Lower leg skin (tissue), 4 donors: ENCODE measurements at regions not wholly inside any gene's neighbourhood (a gene's known extent, or its start where the extent isn't known, plus 50 kb on each side); places are given as distances from the start of the nearest gene placed in this dataset.
A peak's percentile ranks its signal among the peaks of the same experiment; 100 is the strongest.

Experiments used
- DNase-seq, 2 donors: peaks; one replicate each; pipeline ENCODE4 v3.0.0-alpha.2; 2019; ENCODE audit warnings: low spot score in 2 of 2
- H3K4me3 ChIP-seq: fragments of 200-600 bp; sonication (generic); 2 replicates; pipeline ENCODE4 v1.5.1; 2017; ENCODE audit warnings: mild to moderate bottlenecking, low read depth; ENCODE audit not compliant: poor library complexity, severe bottlenecking
- POLR2A ChIP-seq, 2 donors: fragments of 450-650 bp; IDR thresholded peaks; one replicate each; pipeline ENCODE4 v1.6.1; 2016 to 2017; ENCODE audit warnings: antibody characterized with exemption in 2 of 2, mild to moderate bottlenecking in 1 of 2, moderate library complexity in 1 of 2
- WGBS, 2 donors: methylation state at CpG; one replicate each; pipeline ENCODE4 v1.1.5; 2018; 5-methylcytosine and 5-hydroxymethylcytosine counted together
- intact Hi-C: fragments of 100-400 bp; cut with DNase I; formaldehyde crosslinking; loops from one replicate; pipeline ENCODE4 v1.15.0; 2023; ENCODE audit warnings: low total_unique reads
- TF ChIP-seq, protein P1 (sequence below), 3 donors: fragments of 450-650 bp; IDR thresholded peaks; one replicate each; pipeline ENCODE4 v1.5.1; 2016; ENCODE audit warnings: antibody characterized with exemption in 3 of 3, mild to moderate bottlenecking in 3 of 3, moderate library complexity in 2 of 3

GRCh38 chr6:169328112-169328801, 74.6 kb upstream of the THBS2 start:
- intact Hi-C loops, result no loop called here
- H3K4me3 ChIP-seq, result no peak overlapping the region
- peak in 1 of 2 donors; percentile 49 for DNase-seq
- TF ChIP-seq, protein P1, sequence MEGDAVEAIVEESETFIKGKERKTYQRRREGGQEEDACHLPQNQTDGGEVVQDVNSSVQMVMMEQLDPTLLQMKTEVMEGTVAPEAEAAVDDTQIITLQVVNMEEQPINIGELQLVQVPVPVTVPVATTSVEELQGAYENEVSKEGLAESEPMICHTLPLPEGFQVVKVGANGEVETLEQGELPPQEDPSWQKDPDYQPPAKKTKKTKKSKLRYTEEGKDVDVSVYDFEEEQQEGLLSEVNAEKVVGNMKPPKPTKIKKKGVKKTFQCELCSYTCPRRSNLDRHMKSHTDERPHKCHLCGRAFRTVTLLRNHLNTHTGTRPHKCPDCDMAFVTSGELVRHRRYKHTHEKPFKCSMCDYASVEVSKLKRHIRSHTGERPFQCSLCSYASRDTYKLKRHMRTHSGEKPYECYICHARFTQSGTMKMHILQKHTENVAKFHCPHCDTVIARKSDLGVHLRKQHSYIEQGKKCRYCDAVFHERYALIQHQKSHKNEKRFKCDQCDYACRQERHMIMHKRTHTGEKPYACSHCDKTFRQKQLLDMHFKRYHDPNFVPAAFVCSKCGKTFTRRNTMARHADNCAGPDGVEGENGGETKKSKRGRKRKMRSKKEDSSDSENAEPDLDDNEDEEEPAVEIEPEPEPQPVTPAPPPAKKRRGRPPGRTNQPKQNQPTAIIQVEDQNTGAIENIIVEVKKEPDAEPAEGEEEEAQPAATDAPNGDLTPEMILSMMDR (IDR thresholded peaks at IDR 0.05), result no peak
- no peak for TF ChIP-seq POLR2A (IDR thresholded peaks at IDR 0.05)
- 50 to 58% methylated on average over 5 of the region's 5 CpGs for WGBS, 2 donors

- peak in 1 of 2 donors; percentile 79 for DNase-seq
- no peak overlapping the region for H3K4me3 ChIP-seq
- 84 to 87% methylated on average over 27 of the region's 27 CpGs for WGBS, 2 donors
- intact Hi-C loops, result no loop called here
- TF ChIP-seq, protein P1 (IDR thresholded peaks at IDR 0.05), result no peak
- TF ChIP-seq POLR2A (IDR thresholded peaks at IDR 0.05), result no peak
Measured at GRCh38 chr6:169326067-169326799, 72.6 kb upstream of the THBS2 start.

DNA sequence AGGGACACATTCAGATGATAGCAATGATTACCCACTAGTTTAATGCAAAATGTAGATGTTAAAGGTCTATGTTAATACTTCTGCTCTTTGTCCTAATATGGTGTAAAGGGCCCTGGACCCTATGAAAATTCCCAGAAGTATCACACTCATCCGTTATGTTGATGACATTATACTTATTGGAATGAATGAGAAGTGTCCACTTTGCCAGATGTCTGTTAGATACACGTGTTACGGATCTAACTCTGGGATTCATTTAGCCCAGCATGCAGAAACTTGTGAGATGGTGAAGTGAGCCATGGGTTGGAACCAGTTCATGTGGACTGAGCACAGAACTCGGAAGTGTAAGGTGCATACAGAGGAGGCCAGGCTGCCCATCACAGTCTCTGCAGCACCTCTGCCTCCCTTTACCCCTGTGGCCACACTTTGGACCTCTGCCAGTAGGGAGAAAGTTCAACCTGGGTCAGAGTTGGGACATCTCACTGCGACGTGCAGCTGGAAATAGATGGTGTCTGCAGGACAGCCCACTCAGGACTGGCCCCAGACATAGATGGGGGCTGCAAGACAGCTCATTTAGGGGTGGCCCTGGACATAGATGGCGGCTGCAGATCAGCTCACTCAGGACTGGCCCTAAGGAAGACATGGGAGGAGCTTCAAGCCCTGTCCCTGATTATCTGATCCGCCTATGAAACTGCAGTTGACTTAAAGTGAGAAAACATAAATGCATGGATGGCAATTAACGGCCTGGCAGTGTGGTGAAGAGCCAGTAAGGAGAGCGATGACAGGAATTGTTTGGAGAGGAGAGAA, 71.2 kb upstream of the THBS2 start:
- no peak overlapping the region for H3K4me3 ChIP-seq
- 46 to 62% methylated on average over 10 of the region's 10 CpGs for WGBS, 2 donors
- peak; percentile 14 to 64 for DNase-seq
- TF ChIP-seq, protein P1 (IDR thresholded peaks at IDR 0.05), result no peak
- TF ChIP-seq POLR2A (IDR thresholded peaks at IDR 0.05), result no peak
- intact Hi-C loops, result no loop called here

- 88 to 94% methylated on average over 4 of the region's 4 CpGs for WGBS, 2 donors
- no peak for DNase-seq
- H3K4me3 ChIP-seq, result no peak overlapping the region
- TF ChIP-seq, protein P1 (IDR thresholded peaks at IDR 0.05), result no peak
- no peak for TF ChIP-seq POLR2A (IDR thresholded peaks at IDR 0.05)
- intact Hi-C loops, result no loop called here
Measured at GRCh38 chr6:169324086-169324485, 70.4 kb upstream of the THBS2 start.

DNA sequence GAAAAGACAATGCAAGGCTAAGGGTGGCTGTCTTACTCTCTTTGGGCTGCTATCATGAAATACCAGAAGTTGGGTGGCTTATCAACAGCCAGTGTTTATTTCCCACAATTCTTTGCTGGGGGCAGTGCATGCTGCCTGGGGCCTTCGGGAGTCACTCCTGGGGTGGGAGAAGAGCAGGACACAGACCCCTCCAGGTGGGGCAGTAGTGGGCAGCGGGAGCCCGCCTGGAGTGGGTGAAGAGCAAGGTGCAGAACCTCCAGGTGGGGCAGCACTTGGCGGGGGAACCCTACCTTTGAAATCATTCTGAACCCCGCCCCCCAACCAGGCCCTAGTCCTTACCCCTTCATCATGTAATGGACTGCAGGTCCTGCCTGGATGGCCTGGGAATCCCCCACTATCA, 69.6 kb upstream of the THBS2 start:
- DNase-seq, result no peak
- WGBS, 2 donors, result 92 to 94% methylated on average over 5 of the region's 5 CpGs
- intact Hi-C loops, result no loop called here

More for the DNA sequence above, 69.6 kb upstream of the THBS2 start:
- no peak overlapping the region for H3K4me3 ChIP-seq
- TF ChIP-seq POLR2A (IDR thresholded peaks at IDR 0.05), result no peak
- TF ChIP-seq, protein P1 (IDR thresholded peaks at IDR 0.05), result no peak
